H1 (cell line): ENCODE measurements at regions not wholly inside any gene's neighbourhood (a gene's known extent, or its start where the extent isn't known, plus 50 kb on each side); places are given as distances from the start of the nearest gene placed in this dataset.

Source experiments
- CTCF ChIA-PET: fragments of 300-600 bp; sonication (Branson Sonifier 250); formaldehyde crosslinking; loops from one replicate; lab custom pipeline; 2021; ENCODE audit not compliant: partially characterized antibody; lab: Charles Lee
- POLR2A ChIA-PET: fragments of 300-600 bp; sonication (Branson Sonifier 250); formaldehyde crosslinking; loops from one replicate; lab custom pipeline; 2021; ENCODE audit warnings: inconsistent platforms; ENCODE audit not compliant: partially characterized antibody; lab: Charles Lee
- DNase-seq, 2 experiments: peaks; one replicate each; pipeline versions ENCODE4 v3.0.0 to v3.0.0-alpha.2; 2010 to 2022; ENCODE audit warnings: low spot score in 2 of 2, low read depth in 1 of 2, mixed read lengths in 1 of 2
- FAIRE-seq: peaks from 2 replicates; lab custom pipeline; 2011; peaks lifted over from hg19 to GRCh38; lab: Jason Lieb, UNC
- H2AFZ ChIP-seq: 2 replicates; pipeline ENCODE4 v1.8.1; 2012; ENCODE audit warnings: low read length, inconsistent platforms
- H2AK5ac ChIP-seq: 2 replicates; pipeline ENCODE4 v1.6.1; 2013; ENCODE audit warnings: low read depth, low read length
- H2BK120ac ChIP-seq: replicated peaks from 2 replicates; pipeline ENCODE3; 2013; ENCODE audit warnings: low read depth, low read length, inconsistent platforms
- H2BK12ac ChIP-seq: 2 replicates; pipeline ENCODE4 v1.6.1; 2013; ENCODE audit warnings: low read depth, low read length
- H2BK15ac ChIP-seq: 2 replicates; pipeline ENCODE4 v1.6.1; 2013; ENCODE audit warnings: low read length
- H2BK20ac ChIP-seq: 2 replicates; pipeline ENCODE4 v1.6.1; 2013; ENCODE audit warnings: low read length
- H2BK5ac ChIP-seq: 2 replicates; pipeline ENCODE4 v1.6.1; 2013; ENCODE audit warnings: low read depth, low read length
- H3K14ac ChIP-seq: 2 replicates; pipeline ENCODE4 v1.6.1; 2013; ENCODE audit warnings: inconsistent platforms; ENCODE audit not compliant: insufficient read length
- H3K18ac ChIP-seq: 2 replicates; pipeline ENCODE4 v1.6.1; 2013; ENCODE audit warnings: low read length; ENCODE audit errors: extremely low read depth
- H3K23ac ChIP-seq: 2 replicates; pipeline ENCODE4 v1.6.1; 2013; ENCODE audit warnings: inconsistent platforms; ENCODE audit not compliant: insufficient read length
- H3K23me2 ChIP-seq: 2 replicates; pipeline ENCODE4 v1.6.1; 2013; ENCODE audit warnings: low read depth, low read length
- H3K27ac ChIP-seq: 2 replicates; pipeline ENCODE4 v1.6.1; 2011; ENCODE audit warnings: low read depth, low read length, inconsistent platforms
- H3K27me3 ChIP-seq, 4 experiments: replicated peaks in 1 of 4; 1 replicate in 1 of 4; 2 replicates in 3 of 4; pipeline versions ENCODE4 v1.6.1 to v1.8.1; 2011 to 2013; ENCODE audit warnings: low read length in 3 of 4, mild to moderate bottlenecking in 3 of 4, inconsistent platforms in 2 of 4, mixed read lengths in 2 of 4, moderate library complexity in 1 of 4; ENCODE audit not compliant: control insufficient read depth in 3 of 4, insufficient read depth in 3 of 4; ENCODE audit errors: extremely low read depth in 1 of 4
- H3K36me3 ChIP-seq, 4 experiments: 2 replicates each; pipeline versions ENCODE4 v1.6.1 to v1.8.1; 2011 to 2013; ENCODE audit warnings: mild to moderate bottlenecking in 4 of 4, low read length in 3 of 4, moderate library complexity in 2 of 4, control low read depth in 1 of 4, inconsistent platforms in 1 of 4; ENCODE audit not compliant: insufficient read depth in 4 of 4, control insufficient read depth in 2 of 4
- H3K4ac ChIP-seq: replicated peaks from 2 replicates; pipeline ENCODE3; 2013; ENCODE audit warnings: low read length, low read depth, mixed read lengths, inconsistent platforms; ENCODE audit not compliant: insufficient read length
- H3K4me1 ChIP-seq, 4 experiments: replicated peaks in 1 of 4; 1 replicate in 1 of 4; 2 replicates in 3 of 4; pipeline versions ENCODE4 v1.6.1 to v1.8.1; 2011 to 2013; ENCODE audit warnings: low read length in 3 of 4, inconsistent platforms in 2 of 4, mixed read lengths in 1 of 4; ENCODE audit not compliant: insufficient read depth in 4 of 4, control insufficient read depth in 3 of 4
- H3K4me2 ChIP-seq, 2 experiments: 2 replicates each; pipeline versions ENCODE4 v1.6.1 to v1.8.1; 2011 to 2013; ENCODE audit warnings: low read depth in 2 of 2, low read length in 2 of 2, control low read depth in 1 of 2, inconsistent platforms in 1 of 2, mild to moderate bottlenecking in 1 of 2; ENCODE audit not compliant: insufficient read depth in 1 of 2
- H3K4me3 ChIP-seq, 4 experiments: fragments of 200-600, 300-600 bp in 1 of 4; sonication (generic), shearing (Covaris generic), sonication (Bioruptor Twin) in 1 of 4; 2 replicates each; pipeline versions ENCODE4 v1.5.1 to v1.8.1; 2011 to 2016; ENCODE audit warnings: low read length in 4 of 4, low read depth in 3 of 4, control low read depth in 2 of 4, inconsistent platforms in 2 of 4, mild to moderate bottlenecking in 2 of 4, mixed read lengths in 1 of 4, moderate library complexity in 1 of 4; ENCODE audit not compliant: insufficient read depth in 2 of 4; ENCODE audit errors: extremely low read depth in 1 of 4
- H3K56ac ChIP-seq: replicated peaks from 2 replicates; pipeline ENCODE3; 2013; ENCODE audit warnings: low read depth, mild to moderate bottlenecking, mixed read lengths, low read length, inconsistent platforms; ENCODE audit not compliant: insufficient read length
- H3K79me1 ChIP-seq: 2 replicates; pipeline ENCODE4 v1.6.1; 2013; ENCODE audit warnings: low read depth, low read length, control low read depth
- H3K79me2 ChIP-seq, 2 experiments: 2 replicates each; pipeline versions ENCODE4 v1.6.1 to v1.8.1; 2012 to 2013; ENCODE audit warnings: low read length in 2 of 2, mild to moderate bottlenecking in 2 of 2, inconsistent platforms in 1 of 2; ENCODE audit not compliant: insufficient read depth in 2 of 2, control insufficient read depth in 1 of 2
- H3K9ac ChIP-seq, 4 experiments: replicated peaks in 1 of 4; 1 replicate in 1 of 4; 2 replicates in 3 of 4; pipeline versions ENCODE4 v1.6.1 to v1.8.1; 2011 to 2013; ENCODE audit warnings: low read depth in 3 of 4, low read length in 3 of 4, control low read depth in 2 of 4, mild to moderate bottlenecking in 2 of 4, moderate library complexity in 2 of 4, inconsistent platforms in 1 of 4; ENCODE audit errors: extremely low read depth in 1 of 4
- H3K9me3 ChIP-seq, 2 experiments: 2 replicates each; pipeline versions ENCODE4 v1.6.1 to v1.8.1; 2012 to 2013; ENCODE audit warnings: mild to moderate bottlenecking in 2 of 2, moderate library complexity in 2 of 2, control low read depth in 1 of 2, inconsistent platforms in 1 of 2, low read depth in 1 of 2, low read length in 1 of 2, mixed read lengths in 1 of 2; ENCODE audit not compliant: insufficient read depth in 2 of 2
- H4K20me1 ChIP-seq, 2 experiments: replicated peaks in 1 of 2; 2 replicates each; pipeline versions ENCODE3 to v1.8.1; 2011 to 2013; ENCODE audit warnings: inconsistent platforms in 2 of 2, low read length in 2 of 2, mild to moderate bottlenecking in 1 of 2; ENCODE audit not compliant: insufficient read depth in 2 of 2, control insufficient read depth in 1 of 2
- H4K5ac ChIP-seq: 2 replicates; pipeline ENCODE4 v1.6.1; 2013; ENCODE audit warnings: low read length, low read depth, mixed read lengths, inconsistent platforms; ENCODE audit not compliant: insufficient read length
- H4K8ac ChIP-seq: 2 replicates; pipeline ENCODE4 v1.8.0; 2013; ENCODE audit warnings: mild to moderate bottlenecking, moderate library complexity, low read length, inconsistent platforms; ENCODE audit not compliant: insufficient read depth; ENCODE audit errors: extremely low read depth
- H4K91ac ChIP-seq: replicated peaks from 2 replicates; pipeline ENCODE3; 2013; ENCODE audit warnings: low read length, mixed read lengths, inconsistent platforms; ENCODE audit not compliant: insufficient read length
- MAFK ChIP-seq: IDR thresholded peaks from 2 replicates; pipeline ENCODE4 v1.6.1; 2012; ENCODE audit warnings: low read depth, mild to moderate bottlenecking, improper control_type of control experiment, low read length
- PHF8 ChIP-seq: fragments of 200-600 bp; sonication (generic); conservative IDR thresholded peaks from 2 replicates; pipeline ENCODE4 v1.7.1; 2012; ENCODE audit warnings: low read depth, mild to moderate bottlenecking, inconsistent platforms, low read length, moderate library complexity
- POLR2AphosphoS5 ChIP-seq: IDR thresholded peaks from 2 replicates; pipeline ENCODE4 v1.6.1; 2011; ENCODE audit warnings: low read depth, low read length
- RBBP5 ChIP-seq: IDR thresholded peaks from 2 replicates; pipeline ENCODE4 v1.7.1; 2012; ENCODE audit warnings: low read depth, mild to moderate bottlenecking, inconsistent platforms, low read length, moderate library complexity, borderline replicate concordance
- RNF2 ChIP-seq: fragments of 200-900, 300-1000 bp; sonication (generic); IDR thresholded peaks from 2 replicates; pipeline ENCODE4 v1.7.1; 2016; ENCODE audit warnings: borderline replicate concordance, low read depth, mild to moderate bottlenecking, antibody characterized with exemption, low read length; ENCODE audit not compliant: poor library complexity, severe bottlenecking; ENCODE audit errors: missing control alignments
- WGBS, 2 experiments: shearing (Covaris generic) in 1 of 2; methylation state at CpG; one replicate each; pipeline versions ENCODE4 v1.1.6 to v1.1.7; 2013 to 2015; ENCODE audit warnings: low lambda C conversion rate in 2 of 2, mixed read lengths in 2 of 2, inconsistent platforms in 1 of 2, low coverage in 1 of 2, missing lambda C conversion rate in 1 of 2; ENCODE audit not compliant: insufficient replicate concordance in 2 of 2, insufficient coverage in 1 of 2, insufficient read length in 1 of 2; ENCODE audit errors: extremely low coverage in 1 of 2, missing lambda C conversion rate in 1 of 2; 5-methylcytosine and 5-hydroxymethylcytosine counted together
- TF ChIP-seq, protein P1 (sequence below): IDR thresholded peaks from 2 replicates; pipeline ENCODE4 v1.6.1; 2012; ENCODE audit warnings: low read length, inconsistent platforms

- Histone ChIP-seq H3K56ac (no peak overlapping the region), H3K27me3 (no peaks in the 10 kb centered on the region), H3K27ac (no peak overlapping the region), H2BK120ac (no peak overlapping the region), H3K4ac (no peak overlapping the region), H4K8ac (no peak overlapping the region), H3K23me2 (peaks cover 2% of the 10 kb centered on the region; the same call in 1 of the 2 replicates), H3K9me3 (no peaks in the 10 kb centered on the region; a peak in 1 of 4 replicates), H2AFZ (no peak overlapping the region), H2AK5ac (no peak overlapping the region), H3K36me3 (no peaks in the 10 kb centered on the region), H2BK20ac (no peak overlapping the region), H3K14ac (no peak overlapping the region), H3K9ac (no peak overlapping the region), H3K23ac (no peak overlapping the region), H3K4me2 (no peak overlapping the region), H4K91ac (no peak overlapping the region), H3K4me3 (no peak overlapping the region), H3K4me1 (no peaks in the 10 kb centered on the region), H4K20me1 (no peaks in the 10 kb centered on the region), H2BK5ac (no peak overlapping the region), H2BK12ac (no peak overlapping the region), H2BK15ac (no peak overlapping the region), H3K18ac (no peak overlapping the region), H4K5ac (no peak overlapping the region), H3K79me1 (no peaks in the 10 kb centered on the region), H3K79me2 (no peaks in the 10 kb centered on the region)
- WGBS, 2 experiments = 93% methylated on average over 3 of the region's 3 CpGs; no CpG with 5 or more reads in 1 of the 2 experiments
- POLR2A ChIA-PET = no interaction called here
- TF ChIP-seq MAFK (no peak), PHF8 (no peak), POLR2AphosphoS5 (no peak), RNF2 (no peak), RBBP5 (no peak)
- TF ChIP-seq, protein P1, sequence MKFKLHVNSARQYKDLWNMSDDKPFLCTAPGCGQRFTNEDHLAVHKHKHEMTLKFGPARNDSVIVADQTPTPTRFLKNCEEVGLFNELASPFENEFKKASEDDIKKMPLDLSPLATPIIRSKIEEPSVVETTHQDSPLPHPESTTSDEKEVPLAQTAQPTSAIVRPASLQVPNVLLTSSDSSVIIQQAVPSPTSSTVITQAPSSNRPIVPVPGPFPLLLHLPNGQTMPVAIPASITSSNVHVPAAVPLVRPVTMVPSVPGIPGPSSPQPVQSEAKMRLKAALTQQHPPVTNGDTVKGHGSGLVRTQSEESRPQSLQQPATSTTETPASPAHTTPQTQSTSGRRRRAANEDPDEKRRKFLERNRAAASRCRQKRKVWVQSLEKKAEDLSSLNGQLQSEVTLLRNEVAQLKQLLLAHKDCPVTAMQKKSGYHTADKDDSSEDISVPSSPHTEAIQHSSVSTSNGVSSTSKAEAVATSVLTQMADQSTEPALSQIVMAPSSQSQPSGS = no peak
- CTCF ChIA-PET = no interaction called here
- DNase-seq (no peak), FAIRE-seq (no peak)
Observed at GRCh38 chr5:163861670-163862069, 356.3 kb downstream of the MAT2B start.
